GM23338 (cell line): ENCODE measurements at regions not wholly inside any gene's neighbourhood (a gene's known extent, or its start where the extent isn't known, plus 50 kb on each side); places are given as distances from the start of the nearest gene placed in this dataset.

Experiments used
- ATAC-seq: fragments of 200-7000 bp; cut with Tn5 transposase; 3 replicates; pipeline ENCODE4 v1.9.1; 2020
- DNase-seq: peaks from one replicate; pipeline ENCODE4 v3.0.0-alpha.2; 2015; ENCODE audit warnings: low spot score
- H2AFZ ChIP-seq: fragments of 200-600 bp; sonication (generic); 2 replicates; pipeline ENCODE4 v1.8.0; 2016; ENCODE audit warnings: antibody characterized with exemption, mild to moderate bottlenecking, moderate library complexity
- H3F3A ChIP-seq: fragments of 200-600 bp; sonication (generic); replicated peaks from 2 replicates; pipeline ENCODE4 v1.8.0; 2017; ENCODE audit warnings: antibody characterized with exemption, mixed run types, low read depth
- H3K27ac ChIP-seq: fragments of 200-600 bp; sonication (generic); 2 replicates; pipeline ENCODE4 v1.6.1; 2016; ENCODE audit warnings: low read depth
- H3K27me3 ChIP-seq: fragments of 200-600 bp; sonication (generic); 2 replicates; pipeline ENCODE4 v1.8.0; 2016; ENCODE audit warnings: mild to moderate bottlenecking, mixed run types, moderate library complexity; ENCODE audit not compliant: insufficient read depth
- H3K36me3 ChIP-seq: fragments of 200-600 bp; sonication (generic); 2 replicates; pipeline ENCODE4 v1.8.0; 2016; ENCODE audit warnings: mild to moderate bottlenecking; ENCODE audit not compliant: insufficient read depth
- H3K4me1 ChIP-seq: fragments of 200-600 bp; sonication (generic); 2 replicates; pipeline ENCODE4 v1.8.0; 2016; ENCODE audit warnings: mild to moderate bottlenecking, moderate library complexity; ENCODE audit not compliant: insufficient read depth
- H3K4me2 ChIP-seq: fragments of 200-600 bp; sonication (generic); 2 replicates; pipeline ENCODE4 v1.7.1; 2017; ENCODE audit warnings: mixed run types
- H3K4me3 ChIP-seq: fragments of 200-600 bp; sonication (generic); 2 replicates; pipeline ENCODE4 v1.6.1; 2016; ENCODE audit warnings: mixed run types
- H3K79me2 ChIP-seq: fragments of 200-600 bp; sonication (generic); replicated peaks from 2 replicates; pipeline ENCODE4 v1.8.0; 2017; ENCODE audit warnings: mild to moderate bottlenecking; ENCODE audit not compliant: insufficient read depth
- H3K9me2 ChIP-seq: fragments of 200-600 bp; sonication (generic); 2 replicates; pipeline ENCODE4 v1.8.0; 2017; ENCODE audit not compliant: insufficient read depth
- H4K20me1 ChIP-seq: fragments of 200-600 bp; sonication (generic); replicated peaks from 2 replicates; pipeline ENCODE4 v1.8.0; 2017; ENCODE audit warnings: mild to moderate bottlenecking; ENCODE audit not compliant: insufficient read depth
- H3K27ac Mint-ChIP-seq: 2 replicates; pipeline ENCODE4 v1.8.0; 2020; ENCODE audit warnings: inconsistent platforms, mild to moderate bottlenecking, moderate library complexity, mixed read lengths
- H3K27me3 Mint-ChIP-seq: 3 replicates; pipeline ENCODE4 v1.8.0; 2022; ENCODE audit warnings: low read depth, mild to moderate bottlenecking, moderate library complexity, mixed read lengths, inconsistent platforms; ENCODE audit not compliant: insufficient read depth, poor library complexity
- H3K36me3 Mint-ChIP-seq: 3 replicates; pipeline ENCODE4 v1.8.0; 2021; ENCODE audit warnings: low read depth, mild to moderate bottlenecking, inconsistent platforms, moderate library complexity, mixed read lengths
- H3K4me1 Mint-ChIP-seq: 3 replicates; pipeline ENCODE4 v1.8.0; 2020; ENCODE audit warnings: mild to moderate bottlenecking, inconsistent platforms, mixed read lengths
- H3K4me3 Mint-ChIP-seq: 3 replicates; pipeline ENCODE4 v1.8.0; 2021; ENCODE audit warnings: moderate library complexity, mild to moderate bottlenecking, inconsistent platforms, mixed read lengths
- H3K9me3 Mint-ChIP-seq: 3 replicates; pipeline ENCODE4 v1.8.0; 2020; ENCODE audit warnings: moderate library complexity, mild to moderate bottlenecking, inconsistent platforms, mixed read lengths
- CREB1 ChIP-seq: fragments of 250-450 bp; sonication (Bioruptor Pico); IDR thresholded peaks from 2 replicates; pipeline ENCODE4 v1.5.0; 2020; ENCODE audit warnings: low read depth, mild to moderate bottlenecking, moderate library complexity
- EZH2 ChIP-seq: fragments of 200-600 bp; sonication (generic); IDR thresholded peaks from one replicate; pipeline ENCODE4 v1.8.0; 2017; ENCODE audit warnings: antibody characterized with exemption, mild to moderate bottlenecking, low read depth; ENCODE audit not compliant: unreplicated experiment
- EZH2phosphoT487 ChIP-seq: fragments of 200-600 bp; sonication (generic); IDR thresholded peaks from one replicate; pipeline ENCODE4 v1.8.1; 2018; ENCODE audit warnings: antibody characterized with exemption; ENCODE audit not compliant: unreplicated experiment
- JUNB ChIP-seq: IDR thresholded peaks from one replicate; pipeline ENCODE4 v1.6.1; 2016; ENCODE audit warnings: antibody characterized with exemption; ENCODE audit not compliant: unreplicated experiment
- NANOG ChIP-seq: IDR thresholded peaks from 2 replicates; pipeline ENCODE4 v1.6.1; 2016; ENCODE audit warnings: antibody characterized with exemption, borderline replicate concordance
- POLR2AphosphoS5 ChIP-seq: IDR thresholded peaks from 2 replicates; pipeline ENCODE4 v1.6.1; 2016; ENCODE audit warnings: antibody characterized with exemption, low read depth
- STAT1 ChIP-seq: IDR thresholded peaks from one replicate; pipeline ENCODE4 v1.6.1; 2016; ENCODE audit warnings: antibody characterized with exemption; ENCODE audit not compliant: unreplicated experiment
- ZNF114 ChIP-seq: fragments of 250-450 bp; sonication (Bioruptor Pico); IDR thresholded peaks from 2 replicates; pipeline ENCODE4 v1.5.0; 2020; ENCODE audit warnings: mild to moderate bottlenecking, moderate library complexity
- ZNF331 ChIP-seq: fragments of 250-450 bp; sonication (Bioruptor Pico); IDR thresholded peaks from 2 replicates; pipeline ENCODE4 v1.5.0; 2020; ENCODE audit warnings: low read depth, mild to moderate bottlenecking, moderate library complexity
- TF ChIP-seq, protein P1 (sequence below): fragments of 250-450 bp; sonication (Bioruptor Pico); IDR thresholded peaks from 2 replicates; pipeline ENCODE4 v1.5.0; 2020; ENCODE audit warnings: mild to moderate bottlenecking, moderate library complexity
- TF ChIP-seq, protein P2 (sequence below), 2 experiments: fragments of 200-600 bp in 1 of 2; sonication (generic) in 1 of 2; conservative IDR thresholded peaks; 2 replicates each; pipeline versions ENCODE4 v1.5.1 to v1.6.1; 2016 to 2017; ENCODE audit warnings: antibody characterized with exemption in 2 of 2, low read depth in 2 of 2, mild to moderate bottlenecking in 2 of 2, moderate library complexity in 1 of 2
- TF ChIP-seq, protein P3 (sequence below): IDR thresholded peaks from 2 replicates; pipeline ENCODE4 v1.6.1; 2016; ENCODE audit warnings: antibody characterized with exemption
- TF ChIP-seq, protein P4 (sequence below): IDR thresholded peaks from one replicate; pipeline ENCODE4 v1.6.1; 2018; ENCODE audit warnings: antibody characterized with exemption; ENCODE audit not compliant: unreplicated experiment

DNA sequence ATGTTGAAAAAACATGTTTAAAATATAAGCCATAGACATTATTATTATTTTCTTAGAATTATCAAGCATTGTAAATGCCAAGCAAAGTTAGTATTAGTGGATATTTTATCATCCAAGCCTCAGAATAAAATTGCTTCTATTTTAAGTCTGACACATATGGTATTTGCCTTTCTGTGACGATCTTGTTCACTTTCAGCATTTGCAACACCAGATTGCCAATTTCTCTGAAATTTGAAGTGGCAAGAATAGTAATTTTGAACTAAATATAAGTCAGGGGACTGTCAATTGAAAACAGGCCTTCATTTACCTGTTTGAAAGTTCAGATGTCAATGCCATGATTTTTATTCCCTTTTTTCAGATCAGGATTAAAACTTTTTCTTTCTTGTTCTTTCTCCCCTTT lies 1233.6 kb upstream of the CDH18 start:
- TF ChIP-seq, protein P1, sequence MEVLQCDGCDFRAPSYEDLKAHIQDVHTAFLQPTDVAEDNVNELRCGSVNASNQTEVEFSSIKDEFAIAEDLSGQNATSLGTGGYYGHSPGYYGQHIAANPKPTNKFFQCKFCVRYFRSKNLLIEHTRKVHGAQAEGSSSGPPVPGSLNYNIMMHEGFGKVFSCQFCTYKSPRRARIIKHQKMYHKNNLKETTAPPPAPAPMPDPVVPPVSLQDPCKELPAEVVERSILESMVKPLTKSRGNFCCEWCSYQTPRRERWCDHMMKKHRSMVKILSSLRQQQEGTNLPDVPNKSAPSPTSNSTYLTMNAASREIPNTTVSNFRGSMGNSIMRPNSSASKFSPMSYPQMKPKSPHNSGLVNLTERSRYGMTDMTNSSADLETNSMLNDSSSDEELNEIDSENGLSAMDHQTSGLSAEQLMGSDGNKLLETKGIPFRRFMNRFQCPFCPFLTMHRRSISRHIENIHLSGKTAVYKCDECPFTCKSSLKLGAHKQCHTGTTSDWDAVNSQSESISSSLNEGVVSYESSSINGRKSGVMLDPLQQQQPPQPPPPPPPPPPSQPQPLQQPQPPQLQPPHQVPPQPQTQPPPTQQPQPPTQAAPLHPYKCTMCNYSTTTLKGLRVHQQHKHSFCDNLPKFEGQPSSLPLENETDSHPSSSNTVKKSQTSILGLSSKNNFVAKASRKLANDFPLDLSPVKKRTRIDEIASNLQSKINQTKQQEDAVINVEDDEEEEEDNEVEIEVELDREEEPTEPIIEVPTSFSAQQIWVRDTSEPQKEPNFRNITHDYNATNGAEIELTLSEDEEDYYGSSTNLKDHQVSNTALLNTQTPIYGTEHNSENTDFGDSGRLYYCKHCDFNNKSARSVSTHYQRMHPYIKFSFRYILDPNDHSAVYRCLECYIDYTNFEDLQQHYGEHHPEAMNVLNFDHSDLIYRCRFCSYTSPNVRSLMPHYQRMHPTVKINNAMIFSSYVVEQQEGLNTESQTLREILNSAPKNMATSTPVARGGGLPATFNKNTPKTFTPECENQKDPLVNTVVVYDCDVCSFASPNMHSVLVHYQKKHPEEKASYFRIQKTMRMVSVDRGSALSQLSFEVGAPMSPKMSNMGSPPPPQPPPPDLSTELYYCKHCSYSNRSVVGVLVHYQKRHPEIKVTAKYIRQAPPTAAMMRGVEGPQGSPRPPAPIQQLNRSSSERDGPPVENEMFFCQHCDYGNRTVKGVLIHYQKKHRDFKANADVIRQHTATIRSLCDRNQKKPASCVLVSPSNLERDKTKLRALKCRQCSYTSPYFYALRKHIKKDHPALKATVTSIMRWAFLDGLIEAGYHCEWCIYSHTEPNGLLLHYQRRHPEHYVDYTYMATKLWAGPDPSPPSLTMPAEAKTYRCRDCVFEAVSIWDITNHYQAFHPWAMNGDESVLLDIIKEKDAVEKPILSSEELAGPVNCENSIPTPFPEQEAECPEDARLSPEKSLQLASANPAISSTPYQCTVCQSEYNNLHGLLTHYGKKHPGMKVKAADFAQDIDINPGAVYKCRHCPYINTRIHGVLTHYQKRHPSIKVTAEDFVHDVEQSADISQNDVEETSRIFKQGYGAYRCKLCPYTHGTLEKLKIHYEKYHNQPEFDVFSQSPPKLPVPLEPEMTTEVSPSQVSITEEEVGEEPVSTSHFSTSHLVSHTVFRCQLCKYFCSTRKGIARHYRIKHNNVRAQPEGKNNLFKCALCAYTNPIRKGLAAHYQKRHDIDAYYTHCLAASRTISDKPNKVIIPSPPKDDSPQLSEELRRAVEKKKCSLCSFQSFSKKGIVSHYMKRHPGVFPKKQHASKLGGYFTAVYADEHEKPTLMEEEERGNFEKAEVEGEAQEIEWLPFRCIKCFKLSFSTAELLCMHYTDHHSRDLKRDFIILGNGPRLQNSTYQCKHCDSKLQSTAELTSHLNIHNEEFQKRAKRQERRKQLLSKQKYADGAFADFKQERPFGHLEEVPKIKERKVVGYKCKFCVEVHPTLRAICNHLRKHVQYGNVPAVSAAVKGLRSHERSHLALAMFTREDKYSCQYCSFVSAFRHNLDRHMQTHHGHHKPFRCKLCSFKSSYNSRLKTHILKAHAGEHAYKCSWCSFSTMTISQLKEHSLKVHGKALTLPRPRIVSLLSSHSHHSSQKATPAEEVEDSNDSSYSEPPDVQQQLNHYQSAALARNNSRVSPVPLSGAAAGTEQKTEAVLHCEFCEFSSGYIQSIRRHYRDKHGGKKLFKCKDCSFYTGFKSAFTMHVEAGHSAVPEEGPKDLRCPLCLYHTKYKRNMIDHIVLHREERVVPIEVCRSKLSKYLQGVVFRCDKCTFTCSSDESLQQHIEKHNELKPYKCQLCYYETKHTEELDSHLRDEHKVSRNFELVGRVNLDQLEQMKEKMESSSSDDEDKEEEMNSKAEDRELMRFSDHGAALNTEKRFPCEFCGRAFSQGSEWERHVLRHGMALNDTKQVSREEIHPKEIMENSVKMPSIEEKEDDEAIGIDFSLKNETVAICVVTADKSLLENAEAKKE = no peak
- TF ChIP-seq STAT1 (no peak), POLR2AphosphoS5 (no peak), ZNF331 (CRISPR knock-in tag) (no peak), CREB1 (CRISPR knock-in tag) (no peak), EZH2 (no peak), NANOG (no peak), JUNB (no peak), ZNF114 (CRISPR knock-in tag) (no peak), EZH2phosphoT487 (no peak)
- TF ChIP-seq, protein P2, sequence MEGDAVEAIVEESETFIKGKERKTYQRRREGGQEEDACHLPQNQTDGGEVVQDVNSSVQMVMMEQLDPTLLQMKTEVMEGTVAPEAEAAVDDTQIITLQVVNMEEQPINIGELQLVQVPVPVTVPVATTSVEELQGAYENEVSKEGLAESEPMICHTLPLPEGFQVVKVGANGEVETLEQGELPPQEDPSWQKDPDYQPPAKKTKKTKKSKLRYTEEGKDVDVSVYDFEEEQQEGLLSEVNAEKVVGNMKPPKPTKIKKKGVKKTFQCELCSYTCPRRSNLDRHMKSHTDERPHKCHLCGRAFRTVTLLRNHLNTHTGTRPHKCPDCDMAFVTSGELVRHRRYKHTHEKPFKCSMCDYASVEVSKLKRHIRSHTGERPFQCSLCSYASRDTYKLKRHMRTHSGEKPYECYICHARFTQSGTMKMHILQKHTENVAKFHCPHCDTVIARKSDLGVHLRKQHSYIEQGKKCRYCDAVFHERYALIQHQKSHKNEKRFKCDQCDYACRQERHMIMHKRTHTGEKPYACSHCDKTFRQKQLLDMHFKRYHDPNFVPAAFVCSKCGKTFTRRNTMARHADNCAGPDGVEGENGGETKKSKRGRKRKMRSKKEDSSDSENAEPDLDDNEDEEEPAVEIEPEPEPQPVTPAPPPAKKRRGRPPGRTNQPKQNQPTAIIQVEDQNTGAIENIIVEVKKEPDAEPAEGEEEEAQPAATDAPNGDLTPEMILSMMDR (conservative IDR thresholded peaks at IDR 0.05; ENCODE audit: low read depth in 2 of 2) = no peak
- TF ChIP-seq, protein P3, sequence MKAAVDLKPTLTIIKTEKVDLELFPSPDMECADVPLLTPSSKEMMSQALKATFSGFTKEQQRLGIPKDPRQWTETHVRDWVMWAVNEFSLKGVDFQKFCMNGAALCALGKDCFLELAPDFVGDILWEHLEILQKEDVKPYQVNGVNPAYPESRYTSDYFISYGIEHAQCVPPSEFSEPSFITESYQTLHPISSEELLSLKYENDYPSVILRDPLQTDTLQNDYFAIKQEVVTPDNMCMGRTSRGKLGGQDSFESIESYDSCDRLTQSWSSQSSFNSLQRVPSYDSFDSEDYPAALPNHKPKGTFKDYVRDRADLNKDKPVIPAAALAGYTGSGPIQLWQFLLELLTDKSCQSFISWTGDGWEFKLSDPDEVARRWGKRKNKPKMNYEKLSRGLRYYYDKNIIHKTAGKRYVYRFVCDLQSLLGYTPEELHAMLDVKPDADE = no peak
- TF ChIP-seq, protein P4, sequence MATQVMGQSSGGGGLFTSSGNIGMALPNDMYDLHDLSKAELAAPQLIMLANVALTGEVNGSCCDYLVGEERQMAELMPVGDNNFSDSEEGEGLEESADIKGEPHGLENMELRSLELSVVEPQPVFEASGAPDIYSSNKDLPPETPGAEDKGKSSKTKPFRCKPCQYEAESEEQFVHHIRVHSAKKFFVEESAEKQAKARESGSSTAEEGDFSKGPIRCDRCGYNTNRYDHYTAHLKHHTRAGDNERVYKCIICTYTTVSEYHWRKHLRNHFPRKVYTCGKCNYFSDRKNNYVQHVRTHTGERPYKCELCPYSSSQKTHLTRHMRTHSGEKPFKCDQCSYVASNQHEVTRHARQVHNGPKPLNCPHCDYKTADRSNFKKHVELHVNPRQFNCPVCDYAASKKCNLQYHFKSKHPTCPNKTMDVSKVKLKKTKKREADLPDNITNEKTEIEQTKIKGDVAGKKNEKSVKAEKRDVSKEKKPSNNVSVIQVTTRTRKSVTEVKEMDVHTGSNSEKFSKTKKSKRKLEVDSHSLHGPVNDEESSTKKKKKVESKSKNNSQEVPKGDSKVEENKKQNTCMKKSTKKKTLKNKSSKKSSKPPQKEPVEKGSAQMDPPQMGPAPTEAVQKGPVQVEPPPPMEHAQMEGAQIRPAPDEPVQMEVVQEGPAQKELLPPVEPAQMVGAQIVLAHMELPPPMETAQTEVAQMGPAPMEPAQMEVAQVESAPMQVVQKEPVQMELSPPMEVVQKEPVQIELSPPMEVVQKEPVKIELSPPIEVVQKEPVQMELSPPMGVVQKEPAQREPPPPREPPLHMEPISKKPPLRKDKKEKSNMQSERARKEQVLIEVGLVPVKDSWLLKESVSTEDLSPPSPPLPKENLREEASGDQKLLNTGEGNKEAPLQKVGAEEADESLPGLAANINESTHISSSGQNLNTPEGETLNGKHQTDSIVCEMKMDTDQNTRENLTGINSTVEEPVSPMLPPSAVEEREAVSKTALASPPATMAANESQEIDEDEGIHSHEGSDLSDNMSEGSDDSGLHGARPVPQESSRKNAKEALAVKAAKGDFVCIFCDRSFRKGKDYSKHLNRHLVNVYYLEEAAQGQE = no peak

More for the DNA sequence above, 1233.6 kb upstream of the CDH18 start:
- Histone ChIP-seq H3F3A (no peaks in the 10 kb centered on the region), H3K4me3 (no peak overlapping the region), H4K20me1 (no peaks in the 10 kb centered on the region), H2AFZ (no peak overlapping the region), H3K36me3 (no peaks in the 10 kb centered on the region), H3K27ac (no peak overlapping the region), H3K4me2 (no peak overlapping the region), H3K4me1 (no peaks in the 10 kb centered on the region), H3K9me2 (no peaks in the 10 kb centered on the region), H3K27me3 (no peaks in the 10 kb centered on the region), H3K79me2 (no peaks in the 10 kb centered on the region)
- no peak for DNase-seq
- Mint-ChIP-seq H3K4me3 (no peak overlapping the region), H3K27ac (no peak overlapping the region), H3K27me3 (no peaks in the 10 kb centered on the region), H3K9me3 (no peaks in the 10 kb centered on the region), H3K4me1 (peaks cover 7% of the 10 kb centered on the region; the same call in 2 of the 3 replicates), H3K36me3 (no peaks in the 10 kb centered on the region)
- no peak for ATAC-seq
